ENCODE measurements at regions not wholly inside any gene's neighbourhood (a gene's known extent, or its start where the extent isn't known, plus 50 kb on each side); places are given as distances from the start of the nearest gene placed in this dataset.

- DNase-seq (ENCODE audit: low read depth, low spot score): no peak
Observed at GRCh38 chr10:47104786-47105385, 193.7 kb downstream of the PTPN20 start.

GRCh38 chr10:47107007-47107747 lies 192.8 kb upstream of the GDF10 start:
- DNase-seq (ENCODE audit: low read depth, low spot score): no peak

GRCh38 chr10:47109906-47110305 lies 190.1 kb upstream of the GDF10 start:
- DNase-seq (ENCODE audit: low read depth, low spot score): no peak

GRCh38 chr10:47111329-47111862 lies 188.6 kb upstream of the GDF10 start:
- DNase-seq (ENCODE audit: low read depth, low spot score): no peak

GRCh38 chr10:47112612-47113011 lies 187.4 kb upstream of the GDF10 start:
- DNase-seq (ENCODE audit: low read depth, low spot score): no peak

GRCh38 chr10:47113907-47114500 lies 186.0 kb upstream of the GDF10 start:
- DNase-seq (ENCODE audit: low read depth, low spot score): no peak

- DNase-seq (ENCODE audit: low read depth, low spot score): no peak
Observed at GRCh38 chr10:47114680-47115186, 185.3 kb upstream of the GDF10 start.

- DNase-seq (ENCODE audit: low read depth, low spot score): no peak
Observed at GRCh38 chr10:47115322-47115721, 184.7 kb upstream of the GDF10 start.

GRCh38 chr10:47116445-47116844 lies 183.6 kb upstream of the GDF10 start:
- no peak for DNase-seq (ENCODE audit: low read depth, low spot score)

GRCh38 chr10:47118326-47118725 lies 181.7 kb upstream of the GDF10 start:
- DNase-seq (ENCODE audit: low read depth, low spot score): no peak

GRCh38 chr10:47121336-47121735 lies 178.7 kb upstream of the GDF10 start:
- DNase-seq (ENCODE audit: low read depth, low spot score): peak; percentile 18

GRCh38 chr10:47123716-47124288 lies 176.2 kb upstream of the GDF10 start:
- DNase-seq (ENCODE audit: low read depth, low spot score): no peak

- peak; percentile 19 for DNase-seq (ENCODE audit: low read depth, low spot score)
Observed at GRCh38 chr10:47127188-47127785, 172.7 kb upstream of the GDF10 start.

- DNase-seq (ENCODE audit: low read depth, low spot score): no peak
Observed at GRCh38 chr10:47130491-47130890, 169.5 kb upstream of the GDF10 start.

GRCh38 chr10:47133871-47134570 lies 166.0 kb upstream of the GDF10 start:
- DNase-seq (ENCODE audit: low read depth, low spot score): no peak

GRCh38 chr10:47136866-47137265 lies 163.1 kb upstream of the GDF10 start:
- DNase-seq (ENCODE audit: low read depth, low spot score): no peak

GRCh38 chr10:47137311-47137851 lies 162.6 kb upstream of the GDF10 start:
- no peak for DNase-seq (ENCODE audit: low read depth, low spot score)

- no peak for DNase-seq (ENCODE audit: low read depth, low spot score)
Observed at GRCh38 chr10:47139121-47139520, 160.9 kb upstream of the GDF10 start.

- no peak for DNase-seq (ENCODE audit: low read depth, low spot score)
Observed at GRCh38 chr10:47140761-47141348, 159.1 kb upstream of the GDF10 start.

- DNase-seq (ENCODE audit: low read depth, low spot score): no peak
Observed at GRCh38 chr10:47141349-47141748, 158.6 kb upstream of the GDF10 start.
